ENCODE measurements at regions not wholly inside any gene's neighbourhood (a gene's known extent, or its start where the extent isn't known, plus 50 kb on each side); places are given as distances from the start of the nearest gene placed in this dataset.

GRCh38 chr2:14790041-14790640, 157.6 kb downstream of the LRATD1 start:
- TF ChIP-seq RXRA (IDR thresholded peaks at IDR 0.05; ENCODE audit: insufficient read depth, low read depth, low read length), result no peak
- no peak for TF ChIP-seq PHF8 (conservative IDR thresholded peaks at IDR 0.05; ENCODE audit: low read depth, low read length)
- TF ChIP-seq GABPA (IDR thresholded peaks at IDR 0.05; ENCODE audit: borderline replicate concordance, insufficient read depth, low read length), result no peak
- no peak for TF ChIP-seq SIX5 (IDR thresholded peaks at IDR 0.05; ENCODE audit: low read depth, low read length)
- no peak overlapping the region for H2BK120ac ChIP-seq (replicated peaks; ENCODE audit: low read depth, low read length)
- no peak overlapping the region for H3K4ac ChIP-seq (replicated peaks; ENCODE audit: insufficient read length, low read depth, low read length)
- H3K4me2 ChIP-seq (ENCODE audit: insufficient read depth in 1 of 2, low read depth in 2 of 2, low read length in 2 of 2), result no peak overlapping the region
- no peak overlapping the region for H4K91ac ChIP-seq (replicated peaks; ENCODE audit: insufficient read length, low read length)
- H2BK15ac ChIP-seq (ENCODE audit: low read length), result no peak overlapping the region
- peaks cover 12 to 15% of the 10 kb centered on the region in 2 experiments; a peak in 3 of 4 replicates for H3K9me3 ChIP-seq (ENCODE audit: insufficient read depth in 2 of 2, low read depth in 1 of 2, low read length in 1 of 2)
- H4K20me1 ChIP-seq (replicated peaks in 1 of 2; ENCODE audit: control insufficient read depth in 1 of 2, insufficient read depth in 2 of 2, low read length in 2 of 2), result no peaks in the 10 kb centered on the region
- H2BK12ac ChIP-seq (ENCODE audit: low read depth, low read length), result no peak overlapping the region
- 87% methylated on average over 1 of the region's 1 CpG; no CpG with 5 or more reads in 1 of the 2 experiments for WGBS, 2 experiments (ENCODE audit: extremely low coverage in 1 of 2, insufficient coverage in 1 of 2, insufficient read length in 1 of 2, insufficient replicate concordance in 2 of 2, low coverage in 1 of 2, low lambda C conversion rate in 2 of 2, missing lambda C conversion rate in 1 of 2)
- H3K4me3 ChIP-seq (ENCODE audit: extremely low read depth in 1 of 4, insufficient read depth in 2 of 4, low read depth in 3 of 4, low read length in 4 of 4), result no peak overlapping the region
- no peaks in the 10 kb centered on the region for H3K79me1 ChIP-seq (ENCODE audit: low read depth, low read length)
- DNase-seq (ENCODE audit: low read depth in 1 of 2, low spot score in 2 of 2), result no peak
- H3K9ac ChIP-seq (replicated peaks in 1 of 4; ENCODE audit: extremely low read depth in 1 of 4, low read depth in 3 of 4, low read length in 3 of 4), result no peak overlapping the region
- no peaks in the 10 kb centered on the region for H3K79me2 ChIP-seq (ENCODE audit: control insufficient read depth in 1 of 2, insufficient read depth in 2 of 2, low read length in 2 of 2)
- no peak for FAIRE-seq
- no peaks in the 10 kb centered on the region for H3K36me3 ChIP-seq (ENCODE audit: control insufficient read depth in 2 of 4, insufficient read depth in 4 of 4, low read length in 3 of 4)
- POLR2A ChIA-PET (ENCODE audit: partially characterized antibody), result no interaction called here
- no peaks in the 10 kb centered on the region for H3K23me2 ChIP-seq (ENCODE audit: low read depth, low read length)
- no peak overlapping the region for H2BK20ac ChIP-seq (ENCODE audit: low read length)
- no peaks in the 10 kb centered on the region for H3K4me1 ChIP-seq (replicated peaks in 1 of 4; ENCODE audit: control insufficient read depth in 3 of 4, insufficient read depth in 4 of 4, low read length in 3 of 4)
- no peak overlapping the region for H3K18ac ChIP-seq (ENCODE audit: extremely low read depth, low read length)
- H3K56ac ChIP-seq (replicated peaks; ENCODE audit: insufficient read length, low read depth, low read length), result no peak overlapping the region
- H3K23ac ChIP-seq (ENCODE audit: insufficient read length), result no peak overlapping the region
- no peak overlapping the region for H4K8ac ChIP-seq (ENCODE audit: extremely low read depth, insufficient read depth, low read length)
- no peak overlapping the region for H2AK5ac ChIP-seq (ENCODE audit: low read depth, low read length)
- no peak overlapping the region for H4K5ac ChIP-seq (ENCODE audit: insufficient read length, low read depth, low read length)
- no peak overlapping the region for H2AFZ ChIP-seq (ENCODE audit: low read length)
- H3K27me3 ChIP-seq (replicated peaks in 1 of 4; ENCODE audit: control insufficient read depth in 3 of 4, extremely low read depth in 1 of 4, insufficient read depth in 3 of 4, low read length in 3 of 4), result no peaks in the 10 kb centered on the region
- H3K27ac ChIP-seq (ENCODE audit: low read depth, low read length), result no peak overlapping the region
- H2BK5ac ChIP-seq (ENCODE audit: low read depth, low read length), result no peak overlapping the region
- CTCF ChIA-PET (ENCODE audit: partially characterized antibody), result no interaction called here
- no peak overlapping the region for H3K14ac ChIP-seq (ENCODE audit: insufficient read length)
